ENCODE measurements at regions not wholly inside any gene's neighbourhood (a gene's known extent, or its start where the extent isn't known, plus 50 kb on each side); places are given as distances from the start of the nearest gene placed in this dataset.

- DNase-seq, result no peak
Observed at GRCh38 chr7:116083796-116084195, 53.2 kb upstream of the TFEC start.

GRCh38 chr7:116086547-116087045, 56.0 kb upstream of the TFEC start:
- DNase-seq, result no peak

GRCh38 chr7:116087291-116087690, 56.7 kb upstream of the TFEC start:
- no peak for DNase-seq

- DNase-seq, result no peak
Observed at GRCh38 chr7:116087984-116088383, 57.4 kb upstream of the TFEC start.

- no peak for DNase-seq
Observed at GRCh38 chr7:116089293-116089692, 58.7 kb upstream of the TFEC start.

- DNase-seq, result no peak
Observed at GRCh38 chr7:116093516-116094301, 63.1 kb upstream of the TFEC start.

- DNase-seq, result no peak
Observed at GRCh38 chr7:116095396-116095795, 64.8 kb upstream of the TFEC start.

- DNase-seq, result no peak
Observed at GRCh38 chr7:116097365-116098009, 66.9 kb upstream of the TFEC start.

- DNase-seq, result no peak
Observed at GRCh38 chr7:116098175-116098574, 67.6 kb upstream of the TFEC start.

- DNase-seq, result no peak
Observed at GRCh38 chr7:116100626-116101025, 70.1 kb upstream of the TFEC start.

GRCh38 chr7:116101704-116102103, 71.1 kb upstream of the TFEC start:
- DNase-seq, result no peak

GRCh38 chr7:116111475-116111874, 80.9 kb upstream of the TFEC start:
- no peak for DNase-seq

- no peak for DNase-seq
Observed at GRCh38 chr7:116113310-116113709, 82.7 kb upstream of the TFEC start.

GRCh38 chr7:116120839-116121238, 89.5 kb upstream of the TES start:
- DNase-seq, result no peak

GRCh38 chr7:116122972-116123595, 87.3 kb upstream of the TES start:
- DNase-seq, result no peak

- no peak for DNase-seq
Observed at GRCh38 chr7:116128139-116128538, 82.2 kb upstream of the TES start.

- no peak for DNase-seq
Observed at GRCh38 chr7:116135306-116135705, 75.0 kb upstream of the TES start.

- DNase-seq, result no peak
Observed at GRCh38 chr7:116138202-116138801, 72.0 kb upstream of the TES start.

- no peak for DNase-seq
Observed at GRCh38 chr7:116139007-116139406, 71.3 kb upstream of the TES start.

- DNase-seq, result no peak
Observed at GRCh38 chr7:116139807-116140206, 70.5 kb upstream of the TES start.

GRCh38 chr7:116142374-116142773, 68.0 kb upstream of the TES start:
- DNase-seq, result no peak

GRCh38 chr7:116142850-116143249, 67.5 kb upstream of the TES start:
- peak; percentile 19 to 24 for DNase-seq

GRCh38 chr7:116145245-116145852, 65.0 kb upstream of the TES start:
- no peak for DNase-seq
